ENCODE measurements at regions not wholly inside any gene's neighbourhood (a gene's known extent, or its start where the extent isn't known, plus 50 kb on each side); places are given as distances from the start of the nearest gene placed in this dataset.
"Not testable (repeated sequence)": the region's sequence is repeated elsewhere in the genome, so short reads cannot be mapped to it uniquely, and the experiment has no call there.

GRCh38 chr2:208608122-208608835 is 201.7 kb downstream of the PTH2R start:
- DNase-seq = no peak

DNA sequence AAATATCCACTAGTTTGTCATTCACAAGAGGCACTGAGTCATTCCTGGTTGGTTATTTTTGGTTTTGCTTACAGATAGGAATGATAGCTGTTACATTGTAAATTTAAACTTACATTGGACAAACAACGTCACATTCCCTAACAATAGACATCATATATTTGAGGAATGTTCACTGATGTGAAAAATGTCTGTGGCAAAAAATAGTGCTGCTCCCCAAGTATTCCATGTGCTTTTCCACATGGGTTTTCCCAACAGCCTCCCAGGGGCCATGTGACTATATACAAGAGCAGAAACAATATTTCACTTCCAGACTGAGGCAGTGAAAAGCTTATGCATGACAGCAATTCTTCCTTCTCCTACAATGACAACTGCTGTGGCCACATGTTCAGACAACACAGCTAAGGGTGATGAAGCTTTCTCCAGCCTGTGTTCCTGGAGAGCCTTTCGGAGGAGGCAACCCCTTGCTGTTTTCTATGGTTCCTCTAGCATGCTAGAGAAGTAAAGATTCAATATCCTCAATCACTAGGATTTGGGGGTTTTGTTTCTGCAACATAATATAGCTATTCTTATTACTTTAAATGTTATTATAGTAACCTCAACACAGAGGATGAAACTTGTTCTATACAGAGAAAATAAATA is 202.7 kb downstream of the PTH2R start:
- no peak for DNase-seq

- not testable (repeated sequence) for DNase-seq
These were observed 209.1 kb downstream of the PTH2R start for GRCh38 chr2:208615675-208616074.

DNA sequence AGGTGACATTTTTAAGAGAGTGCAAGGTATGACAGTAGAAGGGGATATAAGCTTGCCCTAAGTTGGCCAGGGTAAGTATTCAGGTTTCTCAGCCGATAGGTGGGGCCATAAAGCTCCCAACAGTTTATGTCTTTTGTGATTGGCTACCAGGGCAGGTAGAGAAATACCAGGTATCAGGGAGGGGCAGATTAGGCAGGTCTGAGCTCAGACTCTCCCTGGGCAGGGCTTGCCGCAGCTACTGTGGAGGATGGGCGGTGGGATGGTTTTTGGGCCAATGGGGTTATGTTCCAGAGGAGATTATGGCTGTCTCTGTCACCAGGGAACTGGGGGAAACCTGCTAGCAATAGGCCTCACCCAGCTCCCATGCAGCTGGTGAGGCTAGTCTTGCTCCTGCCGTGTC is 211.6 kb downstream of the PTH2R start:
- no peak for DNase-seq

DNA sequence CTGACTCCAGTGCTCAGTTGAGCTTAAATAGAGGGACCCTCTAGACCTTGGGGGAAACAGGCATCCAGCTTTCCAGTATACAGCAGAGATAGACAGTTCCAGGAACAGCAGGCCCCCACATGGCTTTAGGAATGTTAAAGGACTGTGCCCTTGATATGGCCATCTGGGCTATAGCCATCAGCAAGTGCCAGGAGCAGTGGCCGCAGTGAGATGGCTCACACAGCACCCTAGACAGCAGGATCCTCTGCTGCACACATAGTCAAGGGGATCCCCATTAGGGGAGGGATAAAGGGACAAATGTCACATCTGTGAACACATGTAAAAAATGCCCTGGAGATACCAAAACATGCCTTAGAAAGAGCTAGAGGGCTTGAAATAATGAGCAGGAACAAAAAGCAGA is 213.4 kb downstream of the PTH2R start:
- no peak for DNase-seq

DNA sequence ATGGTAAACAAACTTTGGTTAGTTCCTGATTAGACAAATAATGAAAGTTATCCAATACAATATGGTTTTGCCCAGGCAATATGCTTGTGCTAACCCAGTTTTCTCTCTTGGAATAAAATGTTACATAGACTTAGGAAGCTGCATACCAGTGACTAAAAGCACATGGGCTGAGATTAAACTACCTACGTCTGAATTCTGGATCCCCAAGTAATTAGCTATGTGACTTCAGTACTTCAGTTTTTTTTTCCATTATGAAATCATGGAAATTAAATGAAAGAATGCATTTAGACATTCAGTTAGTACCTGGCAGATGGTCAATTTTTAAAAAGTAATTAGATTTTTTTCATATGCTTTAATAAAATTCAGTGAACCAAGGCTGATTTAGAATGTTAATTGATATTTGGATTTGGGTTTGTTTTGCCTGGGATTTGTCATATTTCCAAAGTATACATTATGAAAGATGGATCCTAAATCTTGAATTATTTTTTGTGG is 213.9 kb downstream of the PTH2R start:
- no peak for DNase-seq

GRCh38 chr2:208627110-208627884 is 220.7 kb downstream of the PTH2R start:
- DNase-seq = no peak

DNA sequence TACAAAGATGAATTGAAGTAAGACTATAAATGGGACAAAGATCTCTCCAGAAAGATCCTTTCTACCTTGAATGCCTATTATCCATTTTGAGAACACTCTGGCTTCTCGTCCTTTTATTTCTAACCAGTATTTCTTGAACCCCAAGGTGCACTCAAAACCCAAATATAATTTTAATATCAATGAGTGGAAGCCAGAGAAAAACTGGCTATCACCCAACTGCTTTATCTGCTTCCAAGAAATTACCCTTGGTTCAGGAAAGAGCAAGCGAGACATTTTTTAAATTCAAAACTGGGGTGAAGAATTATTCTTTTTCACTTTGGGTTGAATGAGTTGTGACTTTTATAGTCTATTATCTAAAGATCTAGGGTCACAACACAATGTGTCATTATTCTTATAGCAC is 221.3 kb downstream of the PTH2R start:
- DNase-seq = no peak

GRCh38 chr2:208638059-208638458 is 231.5 kb downstream of the PTH2R start:
- DNase-seq = no peak

GRCh38 chr2:208642125-208642779 is 235.7 kb downstream of the PTH2R start:
- no peak for DNase-seq

DNA sequence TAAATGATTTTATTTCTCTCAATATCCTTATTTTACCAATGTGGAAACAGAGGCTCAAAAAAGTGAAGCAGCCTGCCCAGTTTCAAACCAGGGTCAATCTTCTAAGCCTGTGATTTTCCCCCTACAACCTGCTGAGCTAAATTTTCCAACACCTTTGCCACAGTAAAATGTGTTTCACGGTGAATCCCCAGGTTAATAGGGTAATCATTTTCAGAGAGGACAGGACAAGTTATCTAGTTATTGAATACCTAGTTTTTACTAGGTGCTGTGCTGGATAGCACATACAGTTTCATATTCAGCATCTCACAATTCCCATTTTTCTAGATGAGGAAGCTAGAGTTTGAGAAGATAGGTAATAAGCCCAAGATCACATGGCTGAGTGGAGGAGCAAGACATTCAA is 236.6 kb downstream of the PTH2R start:
- DNase-seq = no peak

GRCh38 chr2:208645226-208645625 is 238.6 kb downstream of the PTH2R start:
- DNase-seq = no peak

GRCh38 chr2:208648368-208648767 is 241.8 kb downstream of the PTH2R start:
- no peak for DNase-seq

GRCh38 chr2:208653383-208653782 is 246.8 kb downstream of the PTH2R start:
- no peak for DNase-seq

GRCh38 chr2:208654056-208654455 is 247.5 kb downstream of the PTH2R start:
- DNase-seq = no peak

DNA sequence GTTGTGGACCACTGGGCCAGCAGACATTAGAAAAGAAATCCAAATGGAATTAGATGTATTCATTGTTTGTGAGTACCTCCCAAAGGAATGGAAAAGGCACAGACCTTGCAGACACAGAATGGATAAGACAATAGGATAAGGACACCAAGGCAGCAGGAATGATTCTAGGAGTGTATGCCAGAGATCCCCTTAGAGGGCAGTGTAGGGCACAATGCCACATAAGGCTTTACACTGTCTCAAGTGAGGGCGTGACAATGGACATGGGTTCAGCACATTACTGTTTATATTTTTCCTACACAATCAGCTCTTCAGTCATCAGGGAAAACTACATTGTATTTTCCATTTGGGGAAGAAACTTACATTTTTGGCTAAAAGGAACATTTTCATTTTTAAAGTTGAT is 250.9 kb downstream of the PTH2R start:
- no peak for DNase-seq

DNA sequence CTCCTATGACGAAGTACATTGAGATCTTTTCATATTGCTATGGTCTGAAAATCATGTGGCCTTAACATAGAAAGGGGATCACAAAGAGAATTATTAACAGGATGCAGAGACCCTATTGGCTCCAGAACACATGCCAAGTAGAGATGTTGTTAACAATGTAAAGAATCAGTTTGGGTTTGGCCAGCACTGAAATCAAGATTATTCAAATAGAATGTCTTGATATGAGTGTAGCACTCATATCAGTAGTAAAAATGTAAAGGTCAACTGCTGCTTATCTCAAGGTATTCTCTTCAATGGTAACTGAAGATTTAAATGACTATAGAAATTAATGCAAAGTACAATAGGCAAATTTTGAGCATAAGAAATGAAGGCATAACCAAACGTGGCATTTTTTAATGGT is 262.8 kb downstream of the PTH2R start:
- DNase-seq = no peak

- no peak for DNase-seq
These were observed 264.7 kb downstream of the PTH2R start for GRCh38 chr2:208671284-208671683.

DNA sequence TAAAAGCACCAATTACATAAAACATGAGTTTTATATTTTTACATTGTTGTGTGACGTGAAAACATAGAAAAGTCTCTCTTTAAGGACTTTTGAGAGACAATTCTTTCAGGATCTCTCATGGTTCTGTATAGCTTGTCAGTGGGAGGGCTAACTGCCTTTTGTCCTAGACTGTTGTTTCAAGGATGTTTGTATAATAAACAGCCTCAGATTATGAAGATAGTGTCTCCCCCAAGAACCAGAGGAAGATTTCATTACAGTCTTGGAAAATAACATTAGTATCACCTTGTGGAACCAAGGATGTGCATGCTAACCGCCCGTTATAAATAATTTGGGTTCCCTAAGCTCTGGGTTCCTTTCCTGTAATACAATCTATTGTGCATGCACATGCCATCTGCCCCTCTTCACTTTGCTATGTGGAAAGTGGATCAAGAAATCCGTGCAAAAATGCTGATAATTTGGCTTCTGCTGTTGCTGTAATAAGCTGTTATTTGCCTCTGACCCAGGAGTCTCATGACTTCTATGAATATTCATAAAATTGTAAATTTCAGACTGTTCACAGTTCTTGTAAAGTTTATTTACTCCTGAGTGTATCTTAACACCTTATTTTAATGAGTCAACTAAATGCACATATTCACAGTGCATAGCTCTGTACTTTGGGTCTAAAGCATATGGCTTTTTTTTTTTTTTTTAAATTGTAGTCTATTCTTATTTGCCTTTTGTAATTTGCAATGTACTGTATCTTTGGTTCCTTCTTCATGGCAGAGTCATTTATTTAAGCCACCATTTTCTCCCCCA is 265.5 kb downstream of the PTH2R start:
- DNase-seq = no peak

GRCh38 chr2:208673631-208674030 is 267.0 kb downstream of the PTH2R start:
- DNase-seq = no peak

- DNase-seq = no peak
These were observed 268.3 kb downstream of the PTH2R start for GRCh38 chr2:208674919-208675318.

- DNase-seq = not testable (repeated sequence)
These were observed 279.3 kb downstream of the PTH2R start for GRCh38 chr2:208685929-208686328.
